ENCODE measurements at regions not wholly inside any gene's neighbourhood (a gene's known extent, or its start where the extent isn't known, plus 50 kb on each side); places are given as distances from the start of the nearest gene placed in this dataset.

DNA sequence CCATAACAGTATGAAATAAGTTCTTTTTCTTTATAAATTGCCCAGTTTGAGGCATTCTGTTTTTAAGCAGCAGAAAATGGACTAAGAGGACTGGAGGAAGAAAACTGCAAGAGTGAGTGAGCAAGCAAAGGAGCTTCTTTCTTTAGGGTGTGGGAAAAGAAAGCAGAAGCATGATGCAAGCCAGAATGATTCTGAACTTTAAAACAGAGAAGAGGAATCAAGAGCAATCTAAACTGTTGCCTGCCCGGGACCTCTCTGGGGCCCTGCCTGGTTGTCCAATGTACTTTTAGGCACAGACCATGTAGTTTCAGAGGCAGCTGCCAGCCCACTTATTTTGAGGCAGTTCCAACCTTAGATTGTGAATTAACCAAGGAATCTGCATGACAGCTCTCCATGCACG lies 186.3 kb downstream of the PLPP4 start:
- POLR2A ChIA-PET (ENCODE audit: partially characterized antibody): no interaction called here
- DNase-seq (ENCODE audit: low read depth in 1 of 2, low spot score in 2 of 2): no peak
- no peak overlapping the region for H2BK120ac ChIP-seq (replicated peaks; ENCODE audit: low read depth, low read length)
- H3K9me3 ChIP-seq (ENCODE audit: insufficient read depth in 2 of 2, low read depth in 1 of 2, low read length in 1 of 2): no peaks in the 10 kb centered on the region
- peaks cover 5 to 18% (median 14%) of the 10 kb centered on the region in 4 experiments for H3K4me1 ChIP-seq (replicated peaks in 1 of 4; ENCODE audit: control insufficient read depth in 3 of 4, insufficient read depth in 4 of 4, low read length in 3 of 4)
- no peaks in the 10 kb centered on the region for H4K20me1 ChIP-seq (replicated peaks in 1 of 2; ENCODE audit: control insufficient read depth in 1 of 2, insufficient read depth in 2 of 2, low read length in 2 of 2)
- no peak overlapping the region for H4K91ac ChIP-seq (replicated peaks; ENCODE audit: insufficient read length, low read length)
- CTCF ChIA-PET (ENCODE audit: partially characterized antibody): interaction anchor here (0.7 to 2.6 kb wide), 8 partner anchors 9 to 220 kb away, joined by 3 to 19 read pairs (median 3); no protein-coding TSS in a partner anchor
- no peak overlapping the region for H3K14ac ChIP-seq (ENCODE audit: insufficient read length)
- 100% methylated on average over 2 of the region's 2 CpGs; no CpG with 5 or more reads in 1 of the 2 experiments for WGBS, 2 experiments (ENCODE audit: extremely low coverage in 1 of 2, insufficient coverage in 1 of 2, insufficient read length in 1 of 2, insufficient replicate concordance in 2 of 2, low coverage in 1 of 2, low lambda C conversion rate in 2 of 2, missing lambda C conversion rate in 1 of 2)
- no peak overlapping the region for H2AK5ac ChIP-seq (ENCODE audit: low read depth, low read length)
- no peak overlapping the region for H3K27ac ChIP-seq (ENCODE audit: low read depth, low read length)
- H4K8ac ChIP-seq (ENCODE audit: extremely low read depth, insufficient read depth, low read length): no peak overlapping the region
- no peak overlapping the region for H3K18ac ChIP-seq (ENCODE audit: extremely low read depth, low read length)
- H3K27me3 ChIP-seq (replicated peaks in 1 of 4; ENCODE audit: control insufficient read depth in 3 of 4, extremely low read depth in 1 of 4, insufficient read depth in 3 of 4, low read length in 3 of 4): peaks cover 0 to 18% (median 14%) of the 10 kb centered on the region in 4 experiments; a peak in 5 of 7 replicates
- H2BK15ac ChIP-seq (ENCODE audit: low read length): no peak overlapping the region
- FAIRE-seq: no peak
- H2BK5ac ChIP-seq (ENCODE audit: low read depth, low read length): no peak overlapping the region
- H3K79me2 ChIP-seq (ENCODE audit: control insufficient read depth in 1 of 2, insufficient read depth in 2 of 2, low read length in 2 of 2): no peaks in the 10 kb centered on the region
- no peaks in the 10 kb centered on the region for H3K79me1 ChIP-seq (ENCODE audit: low read depth, low read length)
- H3K4me2 ChIP-seq (ENCODE audit: insufficient read depth in 1 of 2, low read depth in 2 of 2, low read length in 2 of 2): no peak overlapping the region; a peak in 1 of 4 replicates
- no peak overlapping the region for H3K4ac ChIP-seq (replicated peaks; ENCODE audit: insufficient read length, low read depth, low read length)
- H3K36me3 ChIP-seq (ENCODE audit: control insufficient read depth in 2 of 4, insufficient read depth in 4 of 4, low read length in 3 of 4): no peaks in the 10 kb centered on the region
- no peak overlapping the region for H3K9ac ChIP-seq (replicated peaks in 1 of 4; ENCODE audit: extremely low read depth in 1 of 4, low read depth in 3 of 4, low read length in 3 of 4)
- H3K23ac ChIP-seq (ENCODE audit: insufficient read length): no peak overlapping the region
- no peak overlapping the region for H3K56ac ChIP-seq (replicated peaks; ENCODE audit: insufficient read length, low read depth, low read length)
- H2BK20ac ChIP-seq (ENCODE audit: low read length): no peak overlapping the region
- no peak overlapping the region for H4K5ac ChIP-seq (ENCODE audit: insufficient read length, low read depth, low read length)
- no peak overlapping the region for H2BK12ac ChIP-seq (ENCODE audit: low read depth, low read length)
- no peak overlapping the region for H2AFZ ChIP-seq (ENCODE audit: low read length)
- H3K4me3 ChIP-seq (ENCODE audit: extremely low read depth in 1 of 4, insufficient read depth in 2 of 4, low read depth in 3 of 4, low read length in 4 of 4): no peak overlapping the region
- H3K23me2 ChIP-seq (ENCODE audit: low read depth, low read length): no peaks in the 10 kb centered on the region; the same call in 1 of the 2 replicates
- TF ChIP-seq MAFK (IDR thresholded peaks at IDR 0.05; ENCODE audit: low read depth, low read length) (no peak), SIN3A (conservative IDR thresholded peaks at IDR 0.05 in 1 of 2, IDR thresholded peaks at IDR 0.05 in 1 of 2; ENCODE audit: low read depth in 1 of 2, low read length in 2 of 2) (no peak)

Measured in H1 (cell line).